WTC11 (cell line): ENCODE measurements at regions not wholly inside any gene's neighbourhood (a gene's known extent, or its start where the extent isn't known, plus 50 kb on each side); places are given as distances from the start of the nearest gene placed in this dataset.

Experiments
- ATAC-seq: fragments of 200-7000 bp; cut with Tn5 transposase; 2 replicates; pipeline ENCODE4 v1.10.0; 2021; ENCODE audit warnings: mild to moderate bottlenecking, moderate library complexity
- CTCF ChIA-PET: fragments of 300-600 bp; sonication (Branson Sonifier 250); formaldehyde crosslinking; loops from one replicate; lab custom pipeline; 2021; ENCODE audit warnings: antibody characterized with exemption; lab: Charles Lee
- POLR2A ChIA-PET: fragments of 350-600 bp; sonication (Branson Sonifier 250); formaldehyde crosslinking; loops from one replicate; lab custom pipeline; 2021; ENCODE audit warnings: antibody characterized with exemption; lab: Charles Lee
- DNase-seq: peaks from one replicate; pipeline ENCODE4 v3.0.0; 2021; ENCODE audit warnings: low spot score
- H3K27ac Mint-ChIP-seq: 2 replicates; pipeline ENCODE4 v1.8.0; 2021; ENCODE audit warnings: mixed read lengths
- H3K27me3 Mint-ChIP-seq: 2 replicates; pipeline ENCODE4 v1.8.0; 2021; ENCODE audit warnings: low read depth, mild to moderate bottlenecking, moderate library complexity, mixed read lengths
- H3K36me3 Mint-ChIP-seq: 2 replicates; pipeline ENCODE4 v1.8.0; 2021; ENCODE audit warnings: mixed read lengths
- H3K4me1 Mint-ChIP-seq: 2 replicates; pipeline ENCODE4 v1.8.0; 2022; ENCODE audit warnings: mixed read lengths
- H3K4me3 Mint-ChIP-seq: 2 replicates; pipeline ENCODE4 v1.8.0; 2021; ENCODE audit warnings: mild to moderate bottlenecking, moderate library complexity, mixed read lengths
- H3K9me3 Mint-ChIP-seq: 2 replicates; pipeline ENCODE4 v1.8.0; 2021; ENCODE audit warnings: mixed read lengths
- AFF4 ChIP-seq: sonication (generic); formaldehyde crosslinking; IDR thresholded peaks from 2 replicates; pipeline ENCODE4 v1.8.1; 2023; ENCODE audit warnings: mild to moderate bottlenecking, missing genetic modification reagents, borderline replicate concordance
- CREM ChIP-seq: sonication (generic); formaldehyde crosslinking; IDR thresholded peaks from 2 replicates; pipeline ENCODE4 v1.8.1; 2022; ENCODE audit warnings: mild to moderate bottlenecking, missing genetic modification reagents, moderate library complexity
- ERG ChIP-seq: fragments of 250-450 bp; sonication (Bioruptor Pico); IDR thresholded peaks from 2 replicates; pipeline ENCODE4 v1.8.0; 2021; ENCODE audit warnings: mild to moderate bottlenecking
- HMGA2 ChIP-seq: fragments of 250-450 bp; sonication (Bioruptor Pico); IDR thresholded peaks from 2 replicates; pipeline ENCODE4 v1.4.0; 2021; ENCODE audit warnings: mild to moderate bottlenecking, moderate library complexity
- KAT7 ChIP-seq: sonication (generic); formaldehyde crosslinking; IDR thresholded peaks from 2 replicates; pipeline ENCODE4 v1.8.1; 2023; ENCODE audit warnings: missing genetic modification reagents, mild to moderate bottlenecking, borderline replicate concordance
- RELA ChIP-seq: sonication (generic); formaldehyde crosslinking; IDR thresholded peaks from 2 replicates; pipeline ENCODE4 v1.8.1; 2022; ENCODE audit warnings: missing genetic modification reagents, mild to moderate bottlenecking, borderline replicate concordance
- SMAD4 ChIP-seq: sonication (generic); formaldehyde crosslinking; IDR thresholded peaks from 2 replicates; pipeline ENCODE4 v1.8.0; 2022; ENCODE audit warnings: mild to moderate bottlenecking, missing genetic modification reagents
- SP1 ChIP-seq: sonication (generic); formaldehyde crosslinking; conservative IDR thresholded peaks from 2 replicates; pipeline ENCODE4 v1.8.1; 2022; ENCODE audit warnings: missing genetic modification reagents
- ZNF219 ChIP-seq: sonication (generic); formaldehyde crosslinking; IDR thresholded peaks from 2 replicates; pipeline ENCODE4 v1.8.0; 2023; ENCODE audit warnings: missing genetic modification reagents, mild to moderate bottlenecking, borderline replicate concordance
- ZNF317 ChIP-seq: sonication (generic); formaldehyde crosslinking; IDR thresholded peaks from 2 replicates; pipeline ENCODE4 v1.8.1; 2023; ENCODE audit warnings: low read depth, mild to moderate bottlenecking, moderate library complexity, missing genetic modification reagents, borderline replicate concordance
- ZNF512 ChIP-seq: sonication (generic); formaldehyde crosslinking; IDR thresholded peaks from 2 replicates; pipeline ENCODE4 v1.8.1; 2022; ENCODE audit warnings: missing genetic modification reagents, borderline replicate concordance
- ZSCAN18 ChIP-seq: fragments of 250-450 bp; sonication (Bioruptor Pico); IDR thresholded peaks from 2 replicates; pipeline ENCODE4 v2.1.2; 2022; ENCODE audit warnings: mild to moderate bottlenecking, moderate library complexity

GRCh38 chr7:83796760-83797159 lies 147.8 kb upstream of the SEMA3E start:
- no peaks in the 10 kb centered on the region for H3K27me3 Mint-ChIP-seq
- no peaks in the 10 kb centered on the region for H3K4me1 Mint-ChIP-seq
- DNase-seq, result no peak
- peaks cover 3% of the 10 kb centered on the region for H3K9me3 Mint-ChIP-seq
- H3K27ac Mint-ChIP-seq, result no peak overlapping the region
- no peak for ATAC-seq
- POLR2A ChIA-PET, result interaction anchor here (0.6 kb wide), 1 partner anchor 34 kb away, joined by 4 read pairs; no protein-coding TSS in a partner anchor
- H3K36me3 Mint-ChIP-seq, result no peaks in the 10 kb centered on the region
- CTCF ChIA-PET, result no interaction called here
- H3K4me3 Mint-ChIP-seq, result no peak overlapping the region
- TF ChIP-seq ZSCAN18 (CRISPR knock-in tag) (no peak), SP1 (CRISPR knock-in tag) (no peak), ZNF219 (CRISPR knock-in tag) (no peak)

- Mint-ChIP-seq H3K36me3 (no peaks in the 10 kb centered on the region), H3K4me1 (no peaks in the 10 kb centered on the region), H3K27me3 (no peaks in the 10 kb centered on the region), H3K4me3 (no peak overlapping the region), H3K27ac (no peak overlapping the region), H3K9me3 (no peaks in the 10 kb centered on the region)
- CTCF ChIA-PET, result no interaction called here
- no peak for ATAC-seq
- POLR2A ChIA-PET, result interaction anchor here (0.5 kb wide), 1 partner anchor 869 kb away, joined by 4 read pairs; no protein-coding TSS in a partner anchor
- TF ChIP-seq ZNF317 (CRISPR knock-in tag) (no peak), SMAD4 (no peak)
- no peak for DNase-seq
Observed at GRCh38 chr7:83794829-83795228, 145.9 kb upstream of the SEMA3E start.

GRCh38 chr7:83793558-83793957 lies 144.6 kb upstream of the SEMA3E start:
- H3K36me3 Mint-ChIP-seq, result no peaks in the 10 kb centered on the region
- no peak for ATAC-seq
- no peaks in the 10 kb centered on the region for H3K9me3 Mint-ChIP-seq
- H3K27ac Mint-ChIP-seq, result 0 out of 2 replicates have a peak overlapping the region, but pooled peaks have one; percentile 2
- DNase-seq, result no peak
- ChIA-PET POLR2A (no interaction called here), CTCF (no interaction called here)
- no peak overlapping the region for H3K4me3 Mint-ChIP-seq
- H3K27me3 Mint-ChIP-seq, result no peaks in the 10 kb centered on the region
- TF ChIP-seq RELA (no peak), HMGA2 (no peak), ZNF512 (CRISPR knock-in tag) (no peak), SP1 (CRISPR knock-in tag) (no peak), KAT7 (CRISPR knock-in tag) (no peak), CREM (CRISPR knock-in tag) (no peak), ERG (CRISPR knock-in tag) (no peak), AFF4 (CRISPR knock-in tag) (no peak)
- H3K4me1 Mint-ChIP-seq, result no peaks in the 10 kb centered on the region
